ENCODE measurements at regions not wholly inside any gene's neighbourhood (a gene's known extent, or its start where the extent isn't known, plus 50 kb on each side); places are given as distances from the start of the nearest gene placed in this dataset.
"Not testable (repeated sequence)": the region's sequence is repeated elsewhere in the genome, so short reads cannot be mapped to it uniquely, and the experiment has no call there.

DNA sequence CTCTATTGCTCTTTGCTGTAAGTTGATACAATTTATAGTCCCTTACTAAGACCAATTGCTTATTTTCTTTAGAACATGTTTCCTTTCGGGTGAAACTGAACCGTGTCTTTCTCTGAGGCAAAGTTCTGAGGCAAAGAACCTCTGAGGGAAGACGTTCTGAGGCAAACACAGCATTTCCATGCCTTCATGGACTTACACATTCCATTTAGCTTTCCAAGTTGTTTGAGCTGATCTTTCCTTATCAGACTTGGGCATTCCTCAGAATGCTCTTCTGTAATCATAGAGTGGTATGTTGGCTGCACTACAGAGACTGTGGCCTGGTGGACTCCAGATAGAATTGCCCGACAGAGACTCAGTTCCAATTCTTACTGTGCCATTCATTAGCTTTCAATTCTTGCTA lies 579.1 kb downstream of the KCTD12 start:
- Histone ChIP-seq H3K4me3 (no peak overlapping the region), H3K36me3 (no peaks in the 10 kb centered on the region), H3K27me3 (no peaks in the 10 kb centered on the region), H3K9me3 (no peaks in the 10 kb centered on the region), H3K4me1 (peaks cover 0 to 12% (median 0%) of the 10 kb centered on the region in 3 donors), H3K27ac (no peak overlapping the region)
- ATAC-seq, result no peak
- 35 to 50% methylated on average over 1 to 4 of the region's 4 CpGs for WGBS, 2 donors (ENCODE audit: low coverage in 1 of 2)
- no peak for TF ChIP-seq POLR2A (IDR thresholded peaks at IDR 0.05)
- no peak for TF ChIP-seq POLR2AphosphoS5 (IDR thresholded peaks at IDR 0.05)
- TF ChIP-seq EP300 (IDR thresholded peaks at IDR 0.05), result no peak
- TF ChIP-seq, protein P1, sequence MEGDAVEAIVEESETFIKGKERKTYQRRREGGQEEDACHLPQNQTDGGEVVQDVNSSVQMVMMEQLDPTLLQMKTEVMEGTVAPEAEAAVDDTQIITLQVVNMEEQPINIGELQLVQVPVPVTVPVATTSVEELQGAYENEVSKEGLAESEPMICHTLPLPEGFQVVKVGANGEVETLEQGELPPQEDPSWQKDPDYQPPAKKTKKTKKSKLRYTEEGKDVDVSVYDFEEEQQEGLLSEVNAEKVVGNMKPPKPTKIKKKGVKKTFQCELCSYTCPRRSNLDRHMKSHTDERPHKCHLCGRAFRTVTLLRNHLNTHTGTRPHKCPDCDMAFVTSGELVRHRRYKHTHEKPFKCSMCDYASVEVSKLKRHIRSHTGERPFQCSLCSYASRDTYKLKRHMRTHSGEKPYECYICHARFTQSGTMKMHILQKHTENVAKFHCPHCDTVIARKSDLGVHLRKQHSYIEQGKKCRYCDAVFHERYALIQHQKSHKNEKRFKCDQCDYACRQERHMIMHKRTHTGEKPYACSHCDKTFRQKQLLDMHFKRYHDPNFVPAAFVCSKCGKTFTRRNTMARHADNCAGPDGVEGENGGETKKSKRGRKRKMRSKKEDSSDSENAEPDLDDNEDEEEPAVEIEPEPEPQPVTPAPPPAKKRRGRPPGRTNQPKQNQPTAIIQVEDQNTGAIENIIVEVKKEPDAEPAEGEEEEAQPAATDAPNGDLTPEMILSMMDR (IDR thresholded peaks at IDR 0.05), result no peak

DNA sequence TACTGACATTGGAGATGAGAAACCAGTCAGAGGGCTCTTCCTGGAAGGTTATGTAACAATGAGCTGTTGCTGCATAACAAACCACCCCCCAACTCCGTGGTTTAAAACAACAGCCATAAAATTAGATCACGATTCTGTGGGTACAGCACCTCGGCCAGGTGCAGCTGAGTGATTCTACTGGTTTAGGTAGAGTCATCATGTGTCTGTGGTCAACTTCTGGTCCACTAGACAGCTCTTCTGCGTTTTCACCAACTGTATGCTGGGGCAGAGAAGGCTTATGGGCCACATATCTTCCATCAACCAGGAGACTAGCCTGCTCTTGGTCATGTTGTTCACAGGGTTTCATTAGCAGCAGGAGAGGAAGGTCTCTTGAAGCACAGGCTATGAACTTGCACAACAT lies 585.5 kb downstream of the KCTD12 start:
- Histone ChIP-seq H3K27me3 (no peaks in the 10 kb centered on the region), H3K36me3 (no peaks in the 10 kb centered on the region), H3K9me3 (no peaks in the 10 kb centered on the region), H3K27ac (no peak overlapping the region), H3K4me3 (no peak overlapping the region), H3K4me1 (no peaks in the 10 kb centered on the region)
- ATAC-seq, result no peak
- WGBS, 2 donors (ENCODE audit: low coverage in 1 of 2), result 79 to 95% methylated on average over 3 of the region's 4 CpGs
- TF ChIP-seq POLR2AphosphoS5 (IDR thresholded peaks at IDR 0.05) (no peak), EP300 (IDR thresholded peaks at IDR 0.05) (no peak), POLR2A (IDR thresholded peaks at IDR 0.05) (no peak)
- TF ChIP-seq, protein P1 (IDR thresholded peaks at IDR 0.05), result no peak

DNA sequence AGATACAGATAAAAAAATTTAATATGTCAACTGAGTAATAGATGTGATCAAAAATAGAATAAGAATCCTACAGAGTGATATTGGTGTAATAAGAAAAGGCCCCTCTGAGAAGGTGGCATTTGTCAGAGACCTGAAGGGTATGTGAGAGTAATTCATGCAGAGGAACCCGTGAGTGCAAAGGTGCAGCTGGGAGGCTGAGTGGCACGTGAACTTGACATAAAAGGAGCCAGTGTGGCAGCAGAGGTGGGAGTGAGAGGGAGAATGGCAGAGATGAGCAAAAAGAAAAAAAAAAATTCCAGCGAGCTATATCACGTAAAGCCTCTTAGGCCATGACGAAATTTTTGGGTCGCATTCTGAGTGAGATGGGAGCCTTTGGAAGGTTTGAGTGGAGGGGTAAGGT lies 588.9 kb downstream of the KCTD12 start:
- Histone ChIP-seq H3K9me3 (no peaks in the 10 kb centered on the region), H3K27me3 (no peaks in the 10 kb centered on the region), H3K4me3 (no peak overlapping the region), H3K27ac (no peak overlapping the region), H3K36me3 (no peaks in the 10 kb centered on the region), H3K4me1 (no peaks in the 10 kb centered on the region)
- TF ChIP-seq, protein P1 (IDR thresholded peaks at IDR 0.05), result no peak
- TF ChIP-seq POLR2A (IDR thresholded peaks at IDR 0.05), result no peak
- no peak for TF ChIP-seq EP300 (IDR thresholded peaks at IDR 0.05)
- no peak for TF ChIP-seq POLR2AphosphoS5 (IDR thresholded peaks at IDR 0.05)
- no peak for ATAC-seq
- 89 to 92% methylated on average over 2 to 6 of the region's 6 CpGs for WGBS, 2 donors (ENCODE audit: low coverage in 1 of 2)

DNA sequence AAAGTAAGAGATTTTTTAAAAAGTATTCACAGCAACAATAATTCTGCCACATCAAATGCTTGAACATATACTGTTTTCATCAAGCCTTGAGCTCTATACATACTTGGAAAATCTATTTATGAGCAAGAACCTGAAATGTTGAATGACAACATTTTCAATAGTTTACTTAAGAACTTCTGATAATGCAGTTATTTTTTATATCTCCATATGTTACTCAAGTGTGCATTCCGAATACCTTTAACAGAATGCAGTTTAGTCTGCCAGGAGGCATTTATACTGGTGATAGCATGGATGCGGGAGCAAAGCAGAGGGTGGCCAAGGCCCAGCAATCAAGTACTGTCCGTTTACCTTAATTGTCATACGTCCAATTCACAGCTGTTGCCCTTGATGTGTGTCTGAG lies 589.5 kb downstream of the KCTD12 start:
- Histone ChIP-seq H3K36me3 (no peaks in the 10 kb centered on the region), H3K4me3 (no peak overlapping the region), H3K9me3 (no peaks in the 10 kb centered on the region), H3K27ac (no peak overlapping the region), H3K27me3 (no peaks in the 10 kb centered on the region), H3K4me1 (no peaks in the 10 kb centered on the region)
- 95 to 100% methylated on average over 3 to 4 of the region's 4 CpGs for WGBS, 2 donors (ENCODE audit: low coverage in 1 of 2)
- no peak for ATAC-seq
- no peak for TF ChIP-seq POLR2AphosphoS5 (IDR thresholded peaks at IDR 0.05)
- no peak for TF ChIP-seq POLR2A (IDR thresholded peaks at IDR 0.05)
- TF ChIP-seq, protein P1 (IDR thresholded peaks at IDR 0.05), result no peak
- no peak for TF ChIP-seq EP300 (IDR thresholded peaks at IDR 0.05)

DNA sequence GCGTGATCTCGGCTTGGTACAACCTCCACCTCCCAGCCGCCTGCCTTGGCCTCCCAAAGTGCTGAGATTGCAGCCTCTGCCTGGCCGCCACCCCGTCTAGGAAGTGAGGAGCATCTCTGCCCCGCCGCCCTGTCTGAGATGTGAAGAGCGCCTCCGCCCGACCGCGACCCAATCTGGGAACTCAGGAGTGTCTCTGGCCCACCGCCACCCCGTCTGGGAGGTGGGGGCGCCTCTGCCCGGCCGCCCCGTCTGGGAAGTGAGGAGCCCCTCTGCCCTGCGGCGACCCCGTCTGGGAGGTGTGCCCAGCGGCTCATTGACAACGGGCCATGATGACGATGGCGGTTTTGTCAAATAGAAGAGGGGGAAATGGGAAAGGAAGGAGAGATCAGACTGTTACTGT lies 591.2 kb downstream of the KCTD12 start:
- not testable (repeated sequence) for H3K4me3 ChIP-seq, H3K4me1 ChIP-seq, ATAC-seq, H3K27me3 ChIP-seq, H3K9me3 ChIP-seq, H3K27ac ChIP-seq, H3K36me3 ChIP-seq
- no CpG with 5 or more reads among the region's 25 CpGs for WGBS, 2 donors (ENCODE audit: low coverage in 1 of 2)

DNA sequence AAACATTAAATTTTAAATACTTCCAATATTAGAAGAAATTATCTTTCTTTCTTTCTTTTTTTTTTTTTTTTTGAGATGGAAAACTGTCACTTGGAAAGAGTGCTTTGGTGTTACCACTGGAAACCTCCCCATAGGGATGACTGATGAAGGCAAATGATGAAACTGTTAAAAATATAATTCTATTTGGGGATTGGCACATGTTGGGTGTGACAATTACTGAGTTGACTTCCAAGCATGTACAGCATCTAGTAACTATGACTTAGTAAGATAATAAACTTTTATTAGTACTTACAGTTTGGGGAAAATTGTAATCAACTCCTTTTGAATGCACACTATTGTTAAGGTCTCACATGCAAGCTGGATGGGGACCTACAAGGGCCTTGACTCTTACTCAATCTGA lies 592.5 kb downstream of the KCTD12 start:
- no peak for ATAC-seq

More for the DNA sequence above, 592.5 kb downstream of the KCTD12 start:
- H3K36me3 ChIP-seq, result no peaks in the 10 kb centered on the region
- no peaks in the 10 kb centered on the region for H3K27me3 ChIP-seq
- H3K4me1 ChIP-seq, result no peaks in the 10 kb centered on the region
- TF ChIP-seq POLR2A (IDR thresholded peaks at IDR 0.05), result no peak
- TF ChIP-seq, protein P1 (IDR thresholded peaks at IDR 0.05), result no peak
- no peak for TF ChIP-seq EP300 (IDR thresholded peaks at IDR 0.05)
- no peak for TF ChIP-seq POLR2AphosphoS5 (IDR thresholded peaks at IDR 0.05)
- H3K27ac ChIP-seq, result no peak overlapping the region
- H3K4me3 ChIP-seq, result no peak overlapping the region
- no peaks in the 10 kb centered on the region for H3K9me3 ChIP-seq
